H9 (cell line): ENCODE measurements at regions not wholly inside any gene's neighbourhood (a gene's known extent, or its start where the extent isn't known, plus 50 kb on each side); places are given as distances from the start of the nearest gene placed in this dataset.

Source experiments
- DNase-seq: peaks from one replicate; pipeline ENCODE4 v3.0.0-alpha.2; 2017
- H2AFZ ChIP-seq: one replicate; pipeline ENCODE4 v1.6.1; 2013; ENCODE audit warnings: mild to moderate bottlenecking, low read length, control low read depth, moderate library complexity
- H2AK5ac ChIP-seq: 2 replicates; pipeline ENCODE4 v1.6.1; 2013; ENCODE audit warnings: low read length, control low read depth, mixed read lengths; ENCODE audit not compliant: insufficient read length
- H2BK120ac ChIP-seq: one replicate; pipeline ENCODE4 v1.6.1; 2013; ENCODE audit warnings: low read depth, mild to moderate bottlenecking, low read length, control low read depth, inconsistent platforms; ENCODE audit not compliant: poor library complexity, severe bottlenecking
- H2BK12ac ChIP-seq: 2 replicates; pipeline ENCODE4 v1.6.1; 2013; ENCODE audit warnings: low read length, control low read depth, mixed read lengths, low read depth; ENCODE audit not compliant: insufficient read length
- H2BK15ac ChIP-seq: 2 replicates; pipeline ENCODE4 v1.6.1; 2013; ENCODE audit warnings: low read depth, low read length, control low read depth
- H2BK20ac ChIP-seq: one replicate; pipeline ENCODE4 v1.6.1; 2013; ENCODE audit warnings: low read depth, mild to moderate bottlenecking, low read length, control low read depth, inconsistent platforms; ENCODE audit not compliant: poor library complexity, severe bottlenecking
- H2BK5ac ChIP-seq: 2 replicates; pipeline ENCODE4 v1.6.1; 2013; ENCODE audit warnings: low read length, control low read depth, mixed read lengths; ENCODE audit not compliant: insufficient read length
- H3K14ac ChIP-seq: 2 replicates; pipeline ENCODE4 v1.6.1; 2013; ENCODE audit warnings: low read length, control low read depth; ENCODE audit not compliant: insufficient read depth
- H3K18ac ChIP-seq: 2 replicates; pipeline ENCODE4 v1.6.1; 2013; ENCODE audit warnings: low read depth, mild to moderate bottlenecking, mixed read lengths, low read length, control low read depth; ENCODE audit not compliant: insufficient read length
- H3K23ac ChIP-seq: 2 replicates; pipeline ENCODE4 v1.6.1; 2013; ENCODE audit warnings: low read length, control low read depth, mixed read lengths, low read depth; ENCODE audit not compliant: insufficient read length
- H3K23me2 ChIP-seq: 2 replicates; pipeline ENCODE4 v1.6.1; 2013; ENCODE audit warnings: low read depth, mild to moderate bottlenecking, mixed read lengths, low read length, control low read depth; ENCODE audit not compliant: insufficient read length, poor library complexity, severe bottlenecking
- H3K27ac ChIP-seq: 2 replicates; pipeline ENCODE4 v1.5.1; 2013; ENCODE audit warnings: low read length, control low read depth, mixed read lengths, low read depth; ENCODE audit not compliant: insufficient read length
- H3K27me3 ChIP-seq: 2 replicates; pipeline ENCODE4 v1.6.1; 2013; ENCODE audit warnings: low read length, control low read depth, inconsistent platforms; ENCODE audit not compliant: insufficient read depth
- H3K4ac ChIP-seq: 2 replicates; pipeline ENCODE4 v1.6.1; 2013; ENCODE audit warnings: low read depth, mild to moderate bottlenecking, control low read depth, inconsistent platforms, low read length, moderate library complexity
- H3K4me1 ChIP-seq: 2 replicates; pipeline ENCODE4 v1.6.1; 2013; ENCODE audit warnings: low read length, control low read depth, inconsistent platforms; ENCODE audit not compliant: insufficient read depth
- H3K4me2 ChIP-seq: 2 replicates; pipeline ENCODE4 v1.6.1; 2013; ENCODE audit warnings: low read length, control low read depth, mixed read lengths; ENCODE audit not compliant: insufficient read length, insufficient read depth
- H3K56ac ChIP-seq: 2 replicates; pipeline ENCODE4 v1.6.1; 2013; ENCODE audit warnings: low read depth, mild to moderate bottlenecking, mixed read lengths, low read length, control low read depth; ENCODE audit not compliant: insufficient read length
- H3K79me1 ChIP-seq: 2 replicates; pipeline ENCODE4 v1.6.1; 2013; ENCODE audit warnings: low read depth, mild to moderate bottlenecking, moderate library complexity, low read length, control low read depth, inconsistent platforms; ENCODE audit not compliant: insufficient read depth, poor library complexity, severe bottlenecking
- H3K79me2 ChIP-seq: 2 replicates; pipeline ENCODE4 v1.6.1; 2013; ENCODE audit warnings: low read length, control low read depth, inconsistent platforms; ENCODE audit not compliant: insufficient read depth
- H3K9ac ChIP-seq: 2 replicates; pipeline ENCODE4 v1.6.1; 2013; ENCODE audit warnings: low read length, control low read depth, mixed read lengths; ENCODE audit not compliant: insufficient read length; ENCODE audit errors: extremely low read depth
- H3K9me3 ChIP-seq: one replicate; pipeline ENCODE4 v1.6.1; 2013; ENCODE audit warnings: low read depth, low read length, inconsistent platforms; ENCODE audit not compliant: control insufficient read depth
- H3T11ph ChIP-seq: one replicate; pipeline ENCODE4 v1.6.1; 2013; ENCODE audit warnings: mild to moderate bottlenecking, low read length, control low read depth, inconsistent platforms
- H4K20me1 ChIP-seq: one replicate; pipeline ENCODE4 v1.6.1; 2013; ENCODE audit not compliant: control insufficient read depth, insufficient read length, insufficient read depth
- H4K5ac ChIP-seq: 2 replicates; pipeline ENCODE4 v1.6.1; 2013; ENCODE audit warnings: low read depth, mild to moderate bottlenecking, mixed read lengths, low read length, control low read depth; ENCODE audit not compliant: insufficient read length
- H4K8ac ChIP-seq: replicated peaks from 2 replicates; pipeline ENCODE4 v1.6.1; 2013; ENCODE audit warnings: low read length, control low read depth, mixed read lengths, low read depth; ENCODE audit not compliant: insufficient read length
- H4K91ac ChIP-seq: 2 replicates; pipeline ENCODE4 v1.6.1; 2013; ENCODE audit warnings: low read depth, mild to moderate bottlenecking, moderate library complexity, mixed read lengths, low read length, control low read depth; ENCODE audit not compliant: insufficient read length
- H3K27ac Mint-ChIP-seq, 3 experiments: 2 replicates in 2 of 3; 3 replicates in 1 of 3; pipeline ENCODE4 v1.8.0; 2020 to 2021; ENCODE audit warnings: mixed read lengths in 3 of 3, mild to moderate bottlenecking in 1 of 3, moderate library complexity in 1 of 3
- H3K27me3 Mint-ChIP-seq: 2 replicates; pipeline ENCODE4 v1.8.0; 2021; ENCODE audit warnings: low read depth, mild to moderate bottlenecking, moderate library complexity, mixed read lengths
- H3K36me3 Mint-ChIP-seq, 3 experiments: 2 replicates in 2 of 3; 3 replicates in 1 of 3; pipeline ENCODE4 v1.8.0; 2020 to 2021; ENCODE audit warnings: low read depth in 3 of 3, mixed read lengths in 3 of 3; ENCODE audit not compliant: insufficient read depth in 1 of 3
- H3K4me1 Mint-ChIP-seq, 2 experiments: 2 replicates each; pipeline ENCODE4 v1.8.0; 2020; ENCODE audit warnings: mixed read lengths in 2 of 2
- H3K4me3 Mint-ChIP-seq, 2 experiments: 2 replicates in 1 of 2; 3 replicates in 1 of 2; pipeline ENCODE4 v1.8.0; 2020 to 2021; ENCODE audit warnings: mild to moderate bottlenecking in 2 of 2, mixed read lengths in 2 of 2, moderate library complexity in 1 of 2
- H3K9me3 Mint-ChIP-seq, 2 experiments: 2 replicates in 1 of 2; 3 replicates in 1 of 2; pipeline ENCODE4 v1.8.0; 2020; ENCODE audit warnings: mild to moderate bottlenecking in 2 of 2, mixed read lengths in 2 of 2, moderate library complexity in 1 of 2
- WGBS: extraction: QIAGEN DNeasy Blood & Tissue Kit; methylation state at CpG from one replicate; pipeline ENCODE4 v1.1.7; 2013; ENCODE audit warnings: missing lambda C conversion rate, low lambda C conversion rate, mixed read lengths; ENCODE audit not compliant: insufficient read length; ENCODE audit errors: extremely low coverage; 5-methylcytosine and 5-hydroxymethylcytosine counted together
- TF ChIP-seq, protein P1 (sequence below): fragments of 200-600 bp; sonication (generic); conservative IDR thresholded peaks from 3 replicates; pipeline ENCODE4 v1.8.0; 2021; ENCODE audit warnings: antibody characterized with exemption, mild to moderate bottlenecking

DNA sequence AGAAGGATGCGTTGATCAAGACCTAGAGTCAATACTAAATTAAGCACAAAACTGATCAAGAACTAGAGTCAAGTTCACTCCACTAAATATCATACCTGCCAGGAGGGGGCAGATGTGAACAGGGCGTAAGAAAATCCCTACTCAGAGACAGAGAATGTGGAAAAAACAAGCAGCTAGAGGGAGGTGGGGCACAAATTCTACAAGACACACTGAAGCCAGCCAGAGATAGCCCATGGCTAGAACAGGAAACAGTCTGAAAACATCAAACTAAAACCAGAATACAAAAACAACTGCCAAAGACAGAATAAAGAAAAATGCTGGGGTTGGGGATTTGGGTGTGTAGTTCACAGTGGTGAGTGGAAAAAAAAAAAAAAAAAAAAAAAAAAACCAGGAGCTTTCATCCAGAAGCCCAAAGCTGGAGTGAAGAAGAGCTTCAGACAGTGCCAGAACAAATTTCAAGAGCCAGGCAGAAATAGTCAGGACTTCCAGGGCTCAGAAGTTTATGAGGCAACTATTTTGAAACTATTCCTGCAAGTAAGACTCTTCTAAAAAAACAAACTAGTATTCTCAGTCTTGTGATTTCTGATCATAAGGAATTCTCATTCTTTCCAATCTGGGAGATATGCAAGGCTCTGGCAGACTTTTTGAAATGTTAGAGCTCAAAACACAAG, 118.3 kb downstream of the CCDC71L start:
- Histone ChIP-seq H2BK5ac (no peak overlapping the region), H3K27me3 (no peaks in the 10 kb centered on the region), H2BK15ac (no peak overlapping the region), H4K8ac (no peak overlapping the region), H3K9me3 (no peaks in the 10 kb centered on the region), H3K23ac (no peak overlapping the region), H4K91ac (no peak overlapping the region), H3K79me2 (no peaks in the 10 kb centered on the region), H3K23me2 (no peaks in the 10 kb centered on the region), H3K4ac (no peak overlapping the region), H3K79me1 (no peaks in the 10 kb centered on the region), H3K14ac (no peak overlapping the region), H3K4me1 (no peaks in the 10 kb centered on the region), H3T11ph (no peak overlapping the region), H4K20me1 (no peaks in the 10 kb centered on the region), H2BK120ac (no peak overlapping the region), H3K18ac (no peak overlapping the region), H3K27ac (no peak overlapping the region), H2AFZ (no peak overlapping the region), H2BK20ac (no peak overlapping the region), H2AK5ac (no peak overlapping the region), H3K4me2 (no peak overlapping the region), H3K56ac (no peak overlapping the region), H4K5ac (no peak overlapping the region), H3K9ac (no peak overlapping the region), H2BK12ac (no peak overlapping the region)
- TF ChIP-seq, protein P1, sequence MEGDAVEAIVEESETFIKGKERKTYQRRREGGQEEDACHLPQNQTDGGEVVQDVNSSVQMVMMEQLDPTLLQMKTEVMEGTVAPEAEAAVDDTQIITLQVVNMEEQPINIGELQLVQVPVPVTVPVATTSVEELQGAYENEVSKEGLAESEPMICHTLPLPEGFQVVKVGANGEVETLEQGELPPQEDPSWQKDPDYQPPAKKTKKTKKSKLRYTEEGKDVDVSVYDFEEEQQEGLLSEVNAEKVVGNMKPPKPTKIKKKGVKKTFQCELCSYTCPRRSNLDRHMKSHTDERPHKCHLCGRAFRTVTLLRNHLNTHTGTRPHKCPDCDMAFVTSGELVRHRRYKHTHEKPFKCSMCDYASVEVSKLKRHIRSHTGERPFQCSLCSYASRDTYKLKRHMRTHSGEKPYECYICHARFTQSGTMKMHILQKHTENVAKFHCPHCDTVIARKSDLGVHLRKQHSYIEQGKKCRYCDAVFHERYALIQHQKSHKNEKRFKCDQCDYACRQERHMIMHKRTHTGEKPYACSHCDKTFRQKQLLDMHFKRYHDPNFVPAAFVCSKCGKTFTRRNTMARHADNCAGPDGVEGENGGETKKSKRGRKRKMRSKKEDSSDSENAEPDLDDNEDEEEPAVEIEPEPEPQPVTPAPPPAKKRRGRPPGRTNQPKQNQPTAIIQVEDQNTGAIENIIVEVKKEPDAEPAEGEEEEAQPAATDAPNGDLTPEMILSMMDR, result peak; percentile 83
- Mint-ChIP-seq H3K4me3 (no peak overlapping the region), H3K4me1 (peaks cover 5 to 7% of the 10 kb centered on the region in 2 experiments; a peak in 3 of 4 replicates), H3K36me3 (no peaks in the 10 kb centered on the region), H3K9me3 (no peaks in the 10 kb centered on the region), H3K27me3 (no peaks in the 10 kb centered on the region), H3K27ac (no peak overlapping the region)
- WGBS, result no CpG with 5 or more reads among the region's 2 CpGs
- DNase-seq, result peak; percentile 71
